ENCODE measurements at regions not wholly inside any gene's neighbourhood (a gene's known extent, or its start where the extent isn't known, plus 50 kb on each side); places are given as distances from the start of the nearest gene placed in this dataset.
"Not testable (repeated sequence)": the region's sequence is repeated elsewhere in the genome, so short reads cannot be mapped to it uniquely, and the experiment has no call there.

GRCh38 chr3:157858821-157859220 lies 247.4 kb downstream of the SHOX2 start:
- no peaks in the 10 kb centered on the region for H3F3A ChIP-seq (ENCODE audit: control insufficient read depth, insufficient read depth)

GRCh38 chr3:157857440-157857839 lies 248.8 kb downstream of the SHOX2 start:
- H3K4me1 ChIP-seq (ENCODE audit: control insufficient read depth, low read length) = no peaks in the 10 kb centered on the region
- H3K79me2 ChIP-seq (ENCODE audit: control insufficient read depth, low read length) = no peaks in the 10 kb centered on the region
- H4K20me1 ChIP-seq (ENCODE audit: control insufficient read depth, insufficient read depth, low read depth, low read length) = no peaks in the 10 kb centered on the region
- H3K9me2 ChIP-seq (replicated peaks; ENCODE audit: control insufficient read depth, low read length) = no peaks in the 10 kb centered on the region
- H3K36me3 ChIP-seq (ENCODE audit: control insufficient read depth, low read length) = no peaks in the 10 kb centered on the region
- no peaks in the 10 kb centered on the region for H3K27me3 ChIP-seq (ENCODE audit: control insufficient read depth, low read length)
- no peaks in the 10 kb centered on the region for H3K9me3 ChIP-seq (ENCODE audit: control insufficient read depth, insufficient read depth, low read length)
- H3K4me3 ChIP-seq (ENCODE audit: low read length) = no peak overlapping the region
- no peak overlapping the region for H3K27ac ChIP-seq (ENCODE audit: low read depth, low read length)
- no peak overlapping the region for H3K4me2 ChIP-seq (ENCODE audit: low read length)
- TF ChIP-seq EZH2phosphoT487 (IDR thresholded peaks at IDR 0.05; ENCODE audit: borderline replicate concordance, low read length) (no peak), CTCF (IDR thresholded peaks at IDR 0.05; ENCODE audit: low read depth, low read length, poor library complexity, severe bottlenecking) (no peak)
- H3F3A ChIP-seq (ENCODE audit: control insufficient read depth, insufficient read depth) = no peaks in the 10 kb centered on the region

More at GRCh38 chr3:157858821-157859220, 247.4 kb downstream of the SHOX2 start:
- Histone ChIP-seq H3K9me2 (replicated peaks; ENCODE audit: control insufficient read depth, low read length) (no peaks in the 10 kb centered on the region), H3K4me3 (ENCODE audit: low read length) (no peak overlapping the region), H3K79me2 (ENCODE audit: control insufficient read depth, low read length) (no peaks in the 10 kb centered on the region), H3K9me3 (ENCODE audit: control insufficient read depth, insufficient read depth, low read length) (no peaks in the 10 kb centered on the region), H3K4me2 (ENCODE audit: low read length) (no peak overlapping the region), H4K20me1 (ENCODE audit: control insufficient read depth, insufficient read depth, low read depth, low read length) (no peaks in the 10 kb centered on the region), H3K27ac (ENCODE audit: low read depth, low read length) (no peak overlapping the region), H3K4me1 (ENCODE audit: control insufficient read depth, low read length) (no peaks in the 10 kb centered on the region), H3K27me3 (ENCODE audit: control insufficient read depth, low read length) (no peaks in the 10 kb centered on the region), H3K36me3 (ENCODE audit: control insufficient read depth, low read length) (no peaks in the 10 kb centered on the region)
- TF ChIP-seq EZH2phosphoT487 (IDR thresholded peaks at IDR 0.05; ENCODE audit: borderline replicate concordance, low read length) (no peak), CTCF (IDR thresholded peaks at IDR 0.05; ENCODE audit: low read depth, low read length, poor library complexity, severe bottlenecking) (no peak)

- H3K4me2 ChIP-seq (ENCODE audit: low read length) = no peak overlapping the region
- H3K9me3 ChIP-seq (ENCODE audit: control insufficient read depth, insufficient read depth, low read length) = no peaks in the 10 kb centered on the region
- H3K4me1 ChIP-seq (ENCODE audit: control insufficient read depth, low read length) = no peaks in the 10 kb centered on the region
- no peaks in the 10 kb centered on the region for H3K79me2 ChIP-seq (ENCODE audit: control insufficient read depth, low read length)
- no peak overlapping the region for H3K27ac ChIP-seq (ENCODE audit: low read depth, low read length)
- no peaks in the 10 kb centered on the region for H3K9me2 ChIP-seq (replicated peaks; ENCODE audit: control insufficient read depth, low read length)
- TF ChIP-seq EZH2phosphoT487 (IDR thresholded peaks at IDR 0.05; ENCODE audit: borderline replicate concordance, low read length) (no peak), CTCF (IDR thresholded peaks at IDR 0.05; ENCODE audit: low read depth, low read length, poor library complexity, severe bottlenecking) (no peak)
- H3K4me3 ChIP-seq (ENCODE audit: low read length) = no peak overlapping the region
- no peaks in the 10 kb centered on the region for H3F3A ChIP-seq (ENCODE audit: control insufficient read depth, insufficient read depth)
- no peaks in the 10 kb centered on the region for H4K20me1 ChIP-seq (ENCODE audit: control insufficient read depth, insufficient read depth, low read depth, low read length)
- H3K36me3 ChIP-seq (ENCODE audit: control insufficient read depth, low read length) = no peaks in the 10 kb centered on the region
- H3K27me3 ChIP-seq (ENCODE audit: control insufficient read depth, low read length) = no peaks in the 10 kb centered on the region
Measured at GRCh38 chr3:157856078-157856939, 249.9 kb downstream of the SHOX2 start.

GRCh38 chr3:157845839-157846238 lies 260.4 kb downstream of the SHOX2 start:
- not testable (repeated sequence) for H3K27me3 ChIP-seq (ENCODE audit: control insufficient read depth, low read length); H3K9me2 ChIP-seq (replicated peaks; ENCODE audit: control insufficient read depth, low read length); H4K20me1 ChIP-seq (ENCODE audit: control insufficient read depth, insufficient read depth, low read depth, low read length); H3K4me1 ChIP-seq (ENCODE audit: control insufficient read depth, low read length); H3K27ac ChIP-seq (ENCODE audit: low read depth, low read length); H3F3A ChIP-seq (ENCODE audit: control insufficient read depth, insufficient read depth); H3K4me2 ChIP-seq (ENCODE audit: low read length); H3K9me3 ChIP-seq (ENCODE audit: control insufficient read depth, insufficient read depth, low read length); H3K79me2 ChIP-seq (ENCODE audit: control insufficient read depth, low read length); H3K36me3 ChIP-seq (ENCODE audit: control insufficient read depth, low read length); H3K4me3 ChIP-seq (ENCODE audit: low read length)
